B cell (primary cell): ENCODE measurements at regions not wholly inside any gene's neighbourhood (a gene's known extent, or its start where the extent isn't known, plus 50 kb on each side); places are given as distances from the start of the nearest gene placed in this dataset.

Experiments used
- ATAC-seq: fragments of 200-7000 bp; cut with Tn5 transposase; one replicate; pipeline ENCODE4 v1.10.0; 2021; ENCODE audit warnings: low read depth, mild to moderate bottlenecking, moderate number of reproducible peaks, moderate library complexity
- CTCF ChIA-PET: fragments of 350-600 bp; sonication (Branson Sonifier 250); formaldehyde crosslinking; loops from one replicate; lab custom pipeline; 2021; ENCODE audit warnings: antibody characterized with exemption, inconsistent platforms; lab: Charles Lee
- POLR2A ChIA-PET: fragments of 350-600 bp; sonication (Branson Sonifier 250); formaldehyde crosslinking; loops from one replicate; lab custom pipeline; 2021; ENCODE audit warnings: antibody characterized with exemption; lab: Charles Lee
- DNase-seq: peaks from one replicate; pipeline ENCODE4 v3.0.0; 2013
- H2AFZ ChIP-seq: 2 replicates; pipeline ENCODE4 v1.6.1; 2012; ENCODE audit warnings: mild to moderate bottlenecking, low read depth, low read length; ENCODE audit not compliant: insufficient read depth, poor library complexity, severe bottlenecking
- H3K27ac ChIP-seq, 2 donors: 1 replicate in 1 of 2; 2 replicates in 1 of 2; pipeline ENCODE4 v1.5.1; 2012 to 2013; ENCODE audit warnings: low read length in 2 of 2, mild to moderate bottlenecking in 2 of 2, moderate library complexity in 1 of 2
- H3K27me3 ChIP-seq, 4 experiments: fragments of 200-600 bp in 1 of 4; sonication (generic) in 1 of 4; replicated peaks in 1 of 4; 1 replicate in 2 of 4; 2 replicates in 2 of 4; pipeline versions ENCODE4 v1.6.1 to v1.7.0; 2013 to 2016; ENCODE audit warnings: low read length in 3 of 4, mild to moderate bottlenecking in 2 of 4, mixed read lengths in 1 of 4, moderate library complexity in 1 of 4; ENCODE audit not compliant: insufficient read depth in 4 of 4, control insufficient read depth in 3 of 4; ENCODE audit errors: control extremely low read depth in 1 of 4
- H3K36me3 ChIP-seq, 2 experiments: replicated peaks in 1 of 2; 1 replicate in 1 of 2; 2 replicates in 1 of 2; pipeline versions ENCODE4 v1.6.1 to v1.7.1; 2013; ENCODE audit warnings: low read length in 1 of 2; ENCODE audit not compliant: insufficient read depth in 2 of 2, control insufficient read depth in 1 of 2; ENCODE audit errors: control extremely low read depth in 1 of 2, extremely low read depth in 1 of 2
- H3K4me1 ChIP-seq, 2 donors: fragments of 200-600 bp in 1 of 2; sonication (generic) in 1 of 2; 1 replicate in 1 of 2; 2 replicates in 1 of 2; pipeline versions ENCODE4 v1.5.1 to v1.6.1; 2013 to 2017; ENCODE audit warnings: low read length in 2 of 2; ENCODE audit not compliant: control insufficient read depth in 2 of 2, insufficient read depth in 2 of 2
- H3K4me2 ChIP-seq: replicated peaks from 2 replicates; pipeline ENCODE3; 2012; ENCODE audit warnings: mild to moderate bottlenecking, low read depth, low read length; ENCODE audit not compliant: poor library complexity, severe bottlenecking
- H3K4me3 ChIP-seq, 5 experiments: fragments of 200-600 bp in 1 of 5; sonication (generic) in 1 of 5; 1 replicate in 3 of 5; 2 replicates in 2 of 5; pipeline versions ENCODE4 v1.5.1 to v1.7.0; 2011 to 2016; ENCODE audit warnings: low read length in 4 of 5, mild to moderate bottlenecking in 4 of 5, low read depth in 2 of 5, control low read depth in 1 of 5, moderate library complexity in 1 of 5; ENCODE audit not compliant: insufficient read depth in 1 of 5; ENCODE audit errors: control extremely low read depth in 1 of 5, extremely low read depth in 1 of 5
- H3K79me2 ChIP-seq: fragments of 200-600 bp; sonication (generic); one replicate; pipeline ENCODE4 v1.6.0; 2016; ENCODE audit warnings: low read length; ENCODE audit not compliant: control insufficient read depth, insufficient read depth
- H3K9ac ChIP-seq: fragments of 200-600 bp; sonication (generic); 2 replicates; pipeline ENCODE4 v1.6.1; 2017; ENCODE audit warnings: mild to moderate bottlenecking, low read length, moderate library complexity
- H3K9me3 ChIP-seq, 3 donors: one replicate each; pipeline versions ENCODE4 v1.6.1 to v1.7.1; 2013; ENCODE audit warnings: low read length in 2 of 3; ENCODE audit not compliant: control insufficient read depth in 2 of 3, insufficient read depth in 1 of 3; ENCODE audit errors: control extremely low read depth in 1 of 3
- H4K20me1 ChIP-seq: 2 replicates; pipeline ENCODE4 v1.6.0; 2012; ENCODE audit warnings: mild to moderate bottlenecking, low read length; ENCODE audit not compliant: insufficient read depth, control insufficient read depth, poor library complexity, severe bottlenecking
- H3K27ac Mint-ChIP-seq: one replicate; pipeline ENCODE4 v1.8.0; 2021; ENCODE audit warnings: mixed read lengths
- H3K27me3 Mint-ChIP-seq: one replicate; pipeline ENCODE4 v1.8.0; 2021; ENCODE audit warnings: mixed read lengths
- H3K4me1 Mint-ChIP-seq: one replicate; pipeline ENCODE4 v1.8.0; 2021; ENCODE audit warnings: mixed read lengths
- H3K4me3 Mint-ChIP-seq: one replicate; pipeline ENCODE4 v1.8.0; 2021; ENCODE audit warnings: mixed read lengths
- H3K9me3 Mint-ChIP-seq: one replicate; pipeline ENCODE4 v1.8.0; 2022; ENCODE audit warnings: mixed read lengths; ENCODE audit not compliant: insufficient read depth
- CTCF ChIP-seq: fragments of 200-600 bp; IDR thresholded peaks from one replicate; pipeline ENCODE4 v1.8.0; 2022; ENCODE audit warnings: antibody characterized with exemption, mild to moderate bottlenecking
- EZH2 ChIP-seq: IDR thresholded peaks from 2 replicates; pipeline ENCODE4 v1.6.1; 2012; ENCODE audit warnings: borderline replicate concordance, low read depth, mild to moderate bottlenecking, moderate library complexity, low read length; ENCODE audit not compliant: insufficient read depth, poor library complexity, severe bottlenecking
- WGBS: methylation state at CpG from one replicate; pipeline ENCODE4 v1.1.5; 2013; ENCODE audit warnings: missing lambda C conversion rate; ENCODE audit not compliant: insufficient coverage; 5-methylcytosine and 5-hydroxymethylcytosine counted together
- intact Hi-C: fragments of 100-400 bp; cut with micrococcal nuclease; formaldehyde crosslinking; loops from one replicate; pipeline ENCODE4 v1.10.0; 2022

GRCh38 chr6:49325891-49326290 is 137.2 kb downstream of the MMUT start:
- no peaks in the 10 kb centered on the region for H4K20me1 ChIP-seq
- no peak overlapping the region for H2AFZ ChIP-seq
- TF ChIP-seq CTCF, result no peak
- TF ChIP-seq EZH2, result no peak
- Mint-ChIP-seq H3K27ac (no peak overlapping the region), H3K4me1 (no peaks in the 10 kb centered on the region), H3K27me3 (no peaks in the 10 kb centered on the region), H3K4me3 (no peak overlapping the region), H3K9me3 (no peaks in the 10 kb centered on the region)
- H3K9ac ChIP-seq, result no peak overlapping the region
- 11% methylated on average over 1 of the region's 1 CpG for WGBS
- ChIA-PET CTCF (no interaction called here), POLR2A (no interaction called here)
- H3K4me2 ChIP-seq, result no peak overlapping the region
- no peaks in the 10 kb centered on the region for H3K9me3 ChIP-seq
- H3K36me3 ChIP-seq, result no peaks in the 10 kb centered on the region
- intact Hi-C loops, result no loop called here
- ATAC-seq, result no peak
- no peaks in the 10 kb centered on the region for H3K4me1 ChIP-seq
- H3K27me3 ChIP-seq, result no peaks in the 10 kb centered on the region
- no peak overlapping the region for H3K27ac ChIP-seq
- DNase-seq, result no peak
- H3K4me3 ChIP-seq, result no peak overlapping the region
- no peaks in the 10 kb centered on the region for H3K79me2 ChIP-seq

GRCh38 chr6:49322861-49323260 is 140.2 kb downstream of the MMUT start:
- TF ChIP-seq EZH2 (no peak), CTCF (no peak)
- H3K4me2 ChIP-seq, result no peak overlapping the region
- no peak overlapping the region for H3K27ac ChIP-seq
- H3K4me3 ChIP-seq, result no peak overlapping the region
- 40% methylated on average over 1 of the region's 1 CpG for WGBS
- ATAC-seq, result no peak
- Mint-ChIP-seq H3K4me3 (no peak overlapping the region), H3K27ac (no peak overlapping the region), H3K9me3 (peaks cover 2% of the 10 kb centered on the region), H3K4me1 (no peaks in the 10 kb centered on the region), H3K27me3 (no peaks in the 10 kb centered on the region)
- no peaks in the 10 kb centered on the region for H3K79me2 ChIP-seq
- H4K20me1 ChIP-seq, result no peaks in the 10 kb centered on the region
- no peaks in the 10 kb centered on the region for H3K36me3 ChIP-seq
- no peaks in the 10 kb centered on the region for H3K9me3 ChIP-seq
- H3K27me3 ChIP-seq, result no peaks in the 10 kb centered on the region
- ChIA-PET POLR2A (no interaction called here), CTCF (no interaction called here)
- no peak overlapping the region for H3K9ac ChIP-seq
- no peak overlapping the region for H2AFZ ChIP-seq
- intact Hi-C loops, result no loop called here
- DNase-seq, result no peak
- no peaks in the 10 kb centered on the region for H3K4me1 ChIP-seq
